GM19455 (cell line): ENCODE measurements at regions not wholly inside any gene's neighbourhood (a gene's known extent, or its start where the extent isn't known, plus 50 kb on each side); places are given as distances from the start of the nearest gene placed in this dataset.

Source experiments
- ATAC-seq: cut with Tn5 transposase; IDR thresholded peaks from one replicate; pipeline ENCODE4 v1.9.1; 2021; ENCODE audit not compliant: unreplicated experiment

DNA sequence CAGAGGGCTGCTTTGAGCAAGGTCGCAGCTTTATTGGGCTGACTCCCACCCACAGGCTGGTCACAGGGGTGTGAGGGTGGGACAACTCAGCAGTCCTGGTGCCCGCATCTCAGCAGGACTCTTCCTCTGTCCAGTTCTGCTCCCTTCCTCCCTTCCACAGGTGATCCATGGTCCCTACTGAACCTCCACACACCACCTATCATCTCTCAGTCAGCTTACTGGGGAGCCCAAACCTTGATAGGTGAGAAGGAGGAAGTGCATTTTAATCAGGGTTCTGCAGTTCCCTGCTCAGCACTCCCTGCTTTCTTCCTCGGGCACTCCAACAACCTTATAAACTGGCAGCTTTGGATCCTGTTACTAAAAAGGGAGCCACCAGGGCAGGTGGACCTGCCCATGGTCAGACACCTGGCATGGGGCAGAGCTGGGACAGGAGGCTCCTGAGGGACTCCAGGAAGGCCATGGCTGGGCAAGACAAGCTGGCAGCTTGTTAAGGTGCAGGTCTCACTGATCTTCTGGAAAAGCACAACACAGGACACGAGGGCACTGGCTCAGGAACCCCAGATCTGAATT lies 664.6 kb downstream of the BCL11B start:
- no peak for ATAC-seq

DNA sequence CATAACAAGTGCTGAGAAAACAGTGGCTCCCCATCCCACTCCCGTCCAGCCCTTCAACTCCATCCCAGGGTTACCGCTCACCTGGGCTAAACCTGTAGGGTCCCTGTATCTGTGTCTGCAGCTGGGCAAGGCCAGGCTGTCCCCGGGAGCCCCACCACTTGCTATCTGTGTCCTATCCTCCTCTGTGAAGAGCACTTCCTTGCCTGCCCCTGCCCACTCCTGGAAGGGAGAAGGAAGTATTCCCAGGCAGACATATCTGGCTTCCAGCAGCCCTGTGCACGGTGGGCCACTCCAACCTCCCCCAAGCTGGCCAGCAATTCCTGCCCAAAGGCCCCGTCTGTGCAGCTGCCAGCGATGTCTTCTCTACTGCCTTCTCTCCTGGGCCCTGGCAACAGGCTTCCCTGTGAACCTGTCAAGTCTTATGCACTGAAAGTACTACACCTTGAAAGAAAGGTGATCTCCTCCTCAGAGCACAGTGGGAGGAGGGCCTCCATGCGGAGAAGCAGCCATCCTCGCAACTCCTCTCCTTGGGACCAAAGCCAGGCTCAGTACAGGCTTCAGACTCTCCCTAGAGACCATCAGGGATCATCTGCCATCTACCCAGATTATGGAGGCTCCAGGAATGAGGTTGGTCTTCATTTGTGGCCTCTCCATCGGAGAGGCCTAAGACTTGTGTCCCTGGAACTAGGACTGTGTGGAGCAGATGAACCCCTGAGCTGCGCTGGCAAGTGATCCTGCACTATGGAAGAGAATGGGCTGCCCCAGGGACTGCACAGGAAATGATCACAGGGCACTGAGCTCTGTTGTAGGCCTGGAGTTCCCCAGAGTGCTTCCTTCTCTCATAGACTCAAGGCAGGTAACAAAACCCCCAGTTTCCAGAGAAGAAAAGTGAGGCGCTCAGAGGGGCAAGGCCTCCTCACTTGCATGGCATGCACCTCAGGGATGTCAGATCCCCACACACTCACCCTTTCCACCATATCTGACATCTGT lies 663.6 kb downstream of the BCL11B start:
- no peak for ATAC-seq

DNA sequence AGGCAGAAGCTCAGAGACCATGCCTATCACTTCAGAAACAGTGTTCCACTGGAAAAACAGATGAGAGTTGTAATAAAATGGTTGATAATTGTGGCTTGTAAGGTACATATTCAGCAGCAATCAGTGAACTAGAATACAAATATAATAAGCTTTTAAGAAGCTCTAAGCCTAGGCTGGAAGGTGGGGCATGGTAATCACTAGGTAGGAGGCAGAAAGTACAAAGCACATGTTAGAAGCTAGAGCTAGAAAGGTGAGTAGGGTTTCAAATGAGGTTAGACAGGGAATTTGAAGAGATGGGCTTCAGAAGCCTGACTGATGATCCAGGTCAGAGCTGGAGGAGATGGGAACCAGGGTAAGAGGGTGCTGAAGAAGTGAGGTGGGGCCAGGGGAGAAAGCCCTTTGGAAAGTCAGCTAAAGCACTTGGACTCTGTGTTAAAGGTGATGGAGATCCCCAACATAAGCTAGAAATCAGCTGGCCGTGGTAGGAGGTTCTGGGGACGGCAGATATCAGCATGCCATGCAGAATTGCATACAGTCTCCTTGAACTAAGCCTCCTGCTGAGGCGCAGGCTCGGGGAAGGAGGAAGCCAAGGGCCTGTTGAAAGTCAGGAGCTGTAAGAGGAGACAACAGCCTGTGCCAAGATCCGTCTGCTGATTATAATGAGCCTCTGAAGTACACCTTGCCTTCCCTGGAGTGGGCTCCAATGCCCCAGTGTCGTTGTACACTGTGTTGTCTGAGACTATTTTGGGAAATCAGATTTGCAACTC lies 659.4 kb downstream of the BCL11B start:
- no peak for ATAC-seq

GRCh38 chr14:98614741-98615140 lies 657.3 kb downstream of the BCL11B start:
- no peak for ATAC-seq

GRCh38 chr14:98622208-98623051 lies 649.6 kb downstream of the BCL11B start:
- no peak for ATAC-seq

DNA sequence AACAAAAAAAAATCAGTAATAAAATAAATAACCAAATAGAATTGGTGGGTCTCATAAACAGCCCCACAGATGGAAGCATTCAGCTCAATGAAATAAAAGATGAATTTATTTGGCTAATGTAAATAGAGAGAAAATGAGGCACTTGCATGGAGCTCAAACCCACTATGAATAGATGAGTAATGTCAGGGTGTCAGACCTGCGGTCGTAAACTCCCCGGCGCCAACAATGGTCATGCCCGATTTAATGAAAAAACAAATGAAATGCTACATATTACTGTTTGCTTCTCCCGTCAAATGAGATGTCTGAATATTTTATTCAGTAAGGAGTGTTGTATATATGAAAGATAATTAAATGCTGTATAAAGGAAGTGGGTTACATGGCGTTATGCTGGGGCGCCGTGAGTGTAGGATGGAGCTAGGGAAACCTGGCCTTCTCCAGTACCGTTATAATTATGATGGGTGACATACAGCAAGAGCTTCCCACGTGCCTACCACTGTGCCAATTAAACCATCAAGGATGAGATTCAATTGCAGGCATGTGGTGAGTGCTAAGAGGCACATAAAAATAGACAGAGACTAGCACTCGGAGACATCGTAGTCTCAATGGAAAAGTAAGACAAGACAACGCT lies 648.1 kb downstream of the BCL11B start:
- no peak for ATAC-seq

GRCh38 chr14:98633380-98633779 lies 638.6 kb downstream of the BCL11B start:
- no peak for ATAC-seq

- no peak for ATAC-seq
Measured at GRCh38 chr14:98634043-98634820, 637.8 kb downstream of the BCL11B start.

GRCh38 chr14:98638366-98638765 lies 633.6 kb downstream of the BCL11B start:
- ATAC-seq: no peak

- ATAC-seq: no peak
Measured at GRCh38 chr14:98647754-98648153, 624.2 kb downstream of the BCL11B start.

DNA sequence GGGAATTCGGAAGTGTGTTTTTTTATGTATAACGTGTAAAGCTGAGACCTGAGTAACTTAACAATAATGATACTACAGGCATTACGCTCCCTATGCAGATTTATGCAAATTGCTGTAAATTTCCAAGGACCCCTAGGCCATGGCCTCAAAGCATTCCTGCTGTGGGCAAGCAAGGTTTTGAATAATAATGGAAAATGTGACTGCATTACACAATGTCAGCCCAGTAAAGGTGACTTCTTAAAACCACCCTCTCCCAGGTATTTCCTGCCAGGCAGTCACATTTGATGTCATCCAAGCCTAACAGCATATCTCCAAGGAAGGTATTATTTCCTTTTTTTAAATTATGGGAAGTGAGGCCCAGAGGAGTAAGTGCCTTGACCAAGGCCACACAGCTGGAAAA lies 621.0 kb downstream of the BCL11B start:
- ATAC-seq: no peak

DNA sequence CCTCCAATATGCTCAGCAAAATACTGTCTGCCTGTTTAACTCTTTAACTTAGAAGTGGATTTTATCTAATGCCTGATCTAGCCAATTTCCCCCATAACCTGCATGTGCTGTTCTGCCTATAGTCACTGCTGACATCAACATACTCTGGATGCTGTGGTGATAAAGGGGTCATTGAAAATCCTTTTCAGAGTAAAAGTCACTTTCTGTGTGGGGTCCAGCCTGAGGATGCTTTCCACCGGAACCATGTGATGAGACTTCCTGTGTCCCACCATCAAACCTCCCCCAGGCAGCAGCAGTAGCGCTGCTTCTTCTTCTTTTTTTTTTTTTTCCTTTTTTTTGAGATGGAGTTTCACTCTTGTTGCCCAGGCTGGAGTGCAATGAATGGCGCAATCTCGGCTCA lies 607.0 kb downstream of the BCL11B start:
- ATAC-seq: no peak

DNA sequence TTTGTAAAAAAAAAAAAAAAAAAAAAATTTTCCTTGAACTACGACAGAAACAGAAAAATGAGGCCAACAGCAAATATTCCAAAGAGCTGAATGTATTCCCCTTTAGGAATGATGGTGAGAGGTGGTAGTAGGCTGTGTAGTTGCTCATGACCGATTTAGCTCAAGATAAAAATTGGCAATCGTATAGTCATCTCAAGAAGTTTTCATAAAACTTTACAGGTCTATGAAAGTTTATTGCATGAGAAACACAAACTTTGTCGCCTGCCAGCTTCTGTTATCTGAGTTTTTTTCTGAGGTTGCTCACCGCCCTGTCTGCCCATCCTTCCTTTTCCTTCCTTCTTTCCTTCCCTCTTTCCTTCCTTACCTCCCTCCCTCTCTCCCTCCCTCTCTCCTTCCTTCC lies 605.5 kb downstream of the BCL11B start:
- no peak for ATAC-seq

DNA sequence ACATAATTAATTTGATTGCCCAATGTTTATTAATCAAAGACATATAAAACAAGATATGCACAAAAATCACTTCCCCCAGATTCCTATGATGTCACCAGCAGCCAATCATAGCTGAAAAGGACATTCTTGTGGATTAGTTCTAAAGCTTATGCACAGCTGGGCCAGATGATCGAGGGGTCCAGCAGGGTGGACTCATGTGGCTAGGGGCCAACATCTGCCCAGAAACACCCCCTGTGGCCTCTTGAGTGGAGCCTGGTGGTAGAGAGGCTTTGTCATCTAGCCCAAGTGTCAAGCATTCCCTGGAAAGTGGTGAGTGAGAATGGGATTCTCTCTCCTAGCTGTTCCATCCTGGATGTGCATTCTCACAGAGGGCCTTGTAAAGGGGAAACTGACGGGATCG lies 590.0 kb downstream of the BCL11B start:
- ATAC-seq: no peak

DNA sequence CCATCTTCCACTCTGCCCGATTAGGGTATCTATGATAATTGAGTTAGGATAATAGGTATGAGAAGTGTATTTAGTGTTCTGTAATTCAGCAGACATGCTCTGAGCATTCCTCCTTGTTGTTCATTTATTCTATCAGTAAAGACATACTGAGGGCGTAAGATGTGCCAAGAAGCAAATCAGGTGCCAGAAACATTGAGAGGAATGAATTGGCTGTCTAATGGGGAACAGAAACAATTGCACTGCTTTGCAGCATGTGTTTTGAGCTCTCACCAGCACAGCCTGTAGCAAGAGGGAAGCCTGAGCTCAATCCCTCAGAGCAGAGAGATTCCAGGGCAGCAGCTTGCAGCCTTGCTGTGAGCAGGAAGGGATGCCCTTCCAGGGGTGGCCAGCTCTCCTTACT lies 589.3 kb downstream of the BCL11B start:
- ATAC-seq: no peak

DNA sequence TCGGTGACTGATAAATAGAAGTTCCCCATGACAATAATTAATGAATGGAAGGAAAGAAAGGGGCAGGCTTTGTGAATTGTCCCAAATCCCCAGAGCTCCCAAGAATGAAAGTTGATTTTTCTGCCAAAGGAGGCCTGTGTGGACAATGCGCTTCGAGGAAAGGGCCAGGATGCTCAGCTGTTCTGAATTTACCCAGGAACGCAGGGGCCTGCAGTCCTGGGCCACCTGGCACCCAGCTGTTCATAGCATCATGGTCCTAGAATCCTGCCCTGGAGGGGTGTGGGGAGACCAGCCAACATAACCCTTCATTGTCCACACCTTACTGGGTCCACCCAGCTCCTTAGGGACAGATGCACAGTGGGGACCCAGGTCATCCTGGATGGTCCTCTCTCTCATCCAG lies 587.5 kb downstream of the BCL11B start:
- no peak for ATAC-seq

GRCh38 chr14:98685725-98686124 lies 586.3 kb downstream of the BCL11B start:
- ATAC-seq: no peak

GRCh38 chr14:98688446-98688845 lies 583.6 kb downstream of the BCL11B start:
- no peak for ATAC-seq

- no peak for ATAC-seq
Measured at GRCh38 chr14:98689951-98690350, 582.0 kb downstream of the BCL11B start.

- no peak for ATAC-seq
Measured at GRCh38 chr14:98692832-98693231, 579.2 kb downstream of the BCL11B start.
